ENCODE measurements at regions not wholly inside any gene's neighbourhood (a gene's known extent, or its start where the extent isn't known, plus 50 kb on each side); places are given as distances from the start of the nearest gene placed in this dataset.
A peak's percentile ranks its signal among the peaks of the same experiment; 100 is the strongest.

DNA sequence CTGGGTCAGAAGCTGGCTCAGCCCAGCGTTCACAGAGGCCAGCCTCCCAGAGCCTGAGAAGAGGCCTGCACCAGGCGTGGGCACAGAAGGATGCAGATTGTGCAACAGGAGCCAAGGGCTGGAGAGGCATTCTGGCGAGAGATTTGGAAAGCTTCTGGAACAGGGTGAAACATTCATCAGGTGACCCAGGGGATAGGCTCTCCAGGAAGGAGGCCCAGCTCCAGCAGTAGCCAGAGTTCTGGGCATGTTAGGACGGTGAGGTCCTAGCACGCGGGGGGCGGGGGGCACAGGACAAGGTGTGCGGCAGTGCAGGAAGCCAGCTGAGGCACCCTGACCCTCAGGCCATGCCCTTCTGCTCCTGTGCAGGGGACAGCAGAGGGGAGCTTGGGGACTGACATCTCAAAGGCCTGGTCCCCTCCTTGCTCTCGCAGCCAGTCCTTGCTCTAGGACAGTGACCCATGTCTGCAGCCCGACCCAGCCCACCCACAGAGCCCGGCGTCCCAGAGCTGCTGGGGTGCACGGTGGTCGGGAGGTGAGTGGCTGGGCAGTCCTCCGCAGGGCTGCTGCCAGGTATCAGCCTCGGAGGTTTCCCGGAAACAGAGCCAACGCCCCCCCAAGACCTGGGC, 111.7 kb upstream of the KLF13 start:
- Histone ChIP-seq H3K23me2 (ENCODE audit: low read depth, low read length) (peaks cover 8% of the 10 kb centered on the region), H3K27me3 (replicated peaks in 1 of 4; ENCODE audit: control insufficient read depth in 3 of 4, extremely low read depth in 1 of 4, insufficient read depth in 3 of 4, low read length in 3 of 4) (no peaks in the 10 kb centered on the region; a peak in 2 of 7 replicates), H2BK12ac (ENCODE audit: low read depth, low read length) (peak overlapping the region; percentile 68; the same call in 1 of the 2 replicates), H3K9ac (replicated peaks in 1 of 4; ENCODE audit: extremely low read depth in 1 of 4, low read depth in 3 of 4, low read length in 3 of 4) (no peak overlapping the region), H4K5ac (ENCODE audit: insufficient read length, low read depth, low read length) (no peak overlapping the region), H3K14ac (ENCODE audit: insufficient read length) (no peak overlapping the region), H2AFZ (ENCODE audit: low read length) (no peak overlapping the region), H3K27ac (ENCODE audit: low read depth, low read length) (no peak overlapping the region), H3K23ac (ENCODE audit: insufficient read length) (no peak overlapping the region), H3K79me2 (ENCODE audit: control insufficient read depth in 1 of 2, insufficient read depth in 2 of 2, low read length in 2 of 2) (no peaks in the 10 kb centered on the region), H3K4me1 (replicated peaks in 1 of 4; ENCODE audit: control insufficient read depth in 3 of 4, insufficient read depth in 4 of 4, low read length in 3 of 4) (peaks cover 0 to 11% (median 4%) of the 10 kb centered on the region in 4 experiments; a peak in 5 of 7 replicates), H3K56ac (replicated peaks; ENCODE audit: insufficient read length, low read depth, low read length) (no peak overlapping the region), H3K4ac (replicated peaks; ENCODE audit: insufficient read length, low read depth, low read length) (no peak overlapping the region), H4K8ac (ENCODE audit: extremely low read depth, insufficient read depth, low read length) (peak overlapping the region; percentile 59; the same call in 1 of the 2 replicates), H4K20me1 (replicated peaks in 1 of 2; ENCODE audit: control insufficient read depth in 1 of 2, insufficient read depth in 2 of 2, low read length in 2 of 2) (no peaks in the 10 kb centered on the region), H2BK15ac (ENCODE audit: low read length) (peak overlapping the region; percentile 31; the same call in 1 of the 2 replicates), H2AK5ac (ENCODE audit: low read depth, low read length) (peak overlapping the region; percentile 39; the same call in 1 of the 2 replicates), H3K18ac (ENCODE audit: extremely low read depth, low read length) (0 out of 2 replicates have a peak overlapping the region, but pooled peaks have one; percentile 19), H3K79me1 (ENCODE audit: low read depth, low read length) (no peaks in the 10 kb centered on the region), H3K4me3 (ENCODE audit: extremely low read depth in 1 of 4, insufficient read depth in 2 of 4, low read depth in 3 of 4, low read length in 4 of 4) (peak overlapping the region in 1 of 4 experiments; percentile 69; a peak in 2 of 8 replicates), H4K91ac (replicated peaks; ENCODE audit: insufficient read length, low read length) (no peak overlapping the region), H2BK5ac (ENCODE audit: low read depth, low read length) (no peak overlapping the region), H2BK20ac (ENCODE audit: low read length) (no peak overlapping the region), H3K9me3 (ENCODE audit: insufficient read depth in 2 of 2, low read depth in 1 of 2, low read length in 1 of 2) (peaks cover 0 to 6% of the 10 kb centered on the region in 2 experiments; a peak in 1 of 4 replicates), H3K36me3 (ENCODE audit: control insufficient read depth in 2 of 4, insufficient read depth in 4 of 4, low read length in 3 of 4) (no peaks in the 10 kb centered on the region), H2BK120ac (replicated peaks; ENCODE audit: low read depth, low read length) (no peak overlapping the region), H3K4me2 (ENCODE audit: insufficient read depth in 1 of 2, low read depth in 2 of 2, low read length in 2 of 2) (peak overlapping the region; percentile 79 to 85; a peak in 3 of 4 replicates)
- FAIRE-seq = no peak
- TF ChIP-seq, protein P1, sequence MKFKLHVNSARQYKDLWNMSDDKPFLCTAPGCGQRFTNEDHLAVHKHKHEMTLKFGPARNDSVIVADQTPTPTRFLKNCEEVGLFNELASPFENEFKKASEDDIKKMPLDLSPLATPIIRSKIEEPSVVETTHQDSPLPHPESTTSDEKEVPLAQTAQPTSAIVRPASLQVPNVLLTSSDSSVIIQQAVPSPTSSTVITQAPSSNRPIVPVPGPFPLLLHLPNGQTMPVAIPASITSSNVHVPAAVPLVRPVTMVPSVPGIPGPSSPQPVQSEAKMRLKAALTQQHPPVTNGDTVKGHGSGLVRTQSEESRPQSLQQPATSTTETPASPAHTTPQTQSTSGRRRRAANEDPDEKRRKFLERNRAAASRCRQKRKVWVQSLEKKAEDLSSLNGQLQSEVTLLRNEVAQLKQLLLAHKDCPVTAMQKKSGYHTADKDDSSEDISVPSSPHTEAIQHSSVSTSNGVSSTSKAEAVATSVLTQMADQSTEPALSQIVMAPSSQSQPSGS (IDR thresholded peaks at IDR 0.05; ENCODE audit: low read length) = no peak
- TF ChIP-seq SIX5 (IDR thresholded peaks at IDR 0.05; ENCODE audit: low read depth, low read length) = no peak
- TF ChIP-seq FOSL1 (IDR thresholded peaks at IDR 0.05; ENCODE audit: insufficient read depth, low read depth, low read length) = no peak
- TF ChIP-seq RFX5 (IDR thresholded peaks at IDR 0.05; ENCODE audit: borderline replicate concordance, low read depth, low read length) = no peak
- TF ChIP-seq CEBPB (IDR thresholded peaks at IDR 0.05; ENCODE audit: low read depth, low read length) = peak; percentile 31; the same call in 1 of the 2 replicates
- TF ChIP-seq KDM4A (IDR thresholded peaks at IDR 0.05; ENCODE audit: low read depth, low read length, severe bottlenecking) = no peak
- no peak for TF ChIP-seq PHF8 (conservative IDR thresholded peaks at IDR 0.05; ENCODE audit: low read depth, low read length)
- TF ChIP-seq TAF1 (IDR thresholded peaks at IDR 0.05; ENCODE audit: low read depth, low read length) = no peak
- DNase-seq (ENCODE audit: low read depth in 1 of 2, low spot score in 2 of 2) = no peak
- ChIA-PET POLR2A (ENCODE audit: partially characterized antibody) (interaction anchor here (0.6 kb wide), 2 partner anchors 44 to 320 kb away, joined by 3 to 4 read pairs; no protein-coding TSS in a partner anchor), CTCF (ENCODE audit: partially characterized antibody) (interaction anchor here (0.6 to 5.2 kb wide), 27 partner anchors 10 to 393 kb away, joined by 3 to 52 read pairs (median 3); partner anchors contain the start of gene TRPM1)
- 46% methylated on average over 16 of the region's 18 CpGs; no CpG with 5 or more reads in 1 of the 2 experiments for WGBS, 2 experiments (ENCODE audit: extremely low coverage in 1 of 2, insufficient coverage in 1 of 2, insufficient read length in 1 of 2, insufficient replicate concordance in 2 of 2, low coverage in 1 of 2, low lambda C conversion rate in 2 of 2, missing lambda C conversion rate in 1 of 2)
